LNCAP (cell line): ENCODE measurements at regions not wholly inside any gene's neighbourhood (a gene's known extent, or its start where the extent isn't known, plus 50 kb on each side); places are given as distances from the start of the nearest gene placed in this dataset.

Source experiments
- CTCF ChIP-seq: fragments of 450-650 bp; IDR thresholded peaks from 2 replicates; pipeline ENCODE4 v1.5.1; 2017; ENCODE audit warnings: mild to moderate bottlenecking

- TF ChIP-seq CTCF = no peak
Observed at GRCh38 chr15:37490707-37491106, 390.4 kb upstream of the MEIS2 start.

- no peak for TF ChIP-seq CTCF
Observed at GRCh38 chr15:37516621-37517020, 416.3 kb upstream of the MEIS2 start.

GRCh38 chr15:37517191-37517895 lies 417.0 kb upstream of the MEIS2 start:
- no peak for TF ChIP-seq CTCF

GRCh38 chr15:37518436-37518835 lies 416.0 kb upstream of the TMCO5A start:
- no peak for TF ChIP-seq CTCF

- TF ChIP-seq CTCF = no peak
Observed at GRCh38 chr15:37520026-37520425, 414.4 kb upstream of the TMCO5A start.

- no peak for TF ChIP-seq CTCF
Observed at GRCh38 chr15:37520882-37521281, 413.6 kb upstream of the TMCO5A start.

GRCh38 chr15:37524601-37525000 lies 409.8 kb upstream of the TMCO5A start:
- no peak for TF ChIP-seq CTCF

- TF ChIP-seq CTCF = no peak
Observed at GRCh38 chr15:37528432-37528831, 406.0 kb upstream of the TMCO5A start.
